Smooth muscle cell (in vitro differentiated cells): ENCODE measurements at regions not wholly inside any gene's neighbourhood (a gene's known extent, or its start where the extent isn't known, plus 50 kb on each side); places are given as distances from the start of the nearest gene placed in this dataset.
A peak's percentile ranks its signal among the peaks of the same experiment; 100 is the strongest.

Source experiments
- DNase-seq: peaks from one replicate; lab custom pipeline; 2025; ENCODE audit not compliant: unreplicated experiment; lab: John Stamatoyannopoulos, UW
- H2AFZ ChIP-seq: fragments of 200-600 bp; sonication (generic); 2 replicates; pipeline ENCODE4 v1.6.0; 2016; ENCODE audit warnings: antibody characterized with exemption, low read depth, mild to moderate bottlenecking
- H3F3A ChIP-seq: fragments of 200-600 bp; sonication (generic); 2 replicates; pipeline ENCODE4 v1.6.0; 2017; ENCODE audit warnings: antibody characterized with exemption, low read depth
- H3K27ac ChIP-seq: fragments of 200-600 bp; sonication (generic); 2 replicates; pipeline ENCODE4 v1.5.1; 2016; ENCODE audit warnings: low read depth, mild to moderate bottlenecking
- H3K27me3 ChIP-seq: fragments of 200-600 bp; sonication (generic); 2 replicates; pipeline ENCODE4 v1.6.1; 2016; ENCODE audit warnings: low read depth, mild to moderate bottlenecking
- H3K36me3 ChIP-seq: fragments of 200-600 bp; sonication (generic); 2 replicates; pipeline ENCODE4 v1.5.1; 2016; ENCODE audit warnings: low read depth
- H3K4me1 ChIP-seq: fragments of 200-600 bp; sonication (generic); 2 replicates; pipeline ENCODE4 v1.5.1; 2016; ENCODE audit warnings: low read depth
- H3K4me2 ChIP-seq: fragments of 200-600 bp; sonication (generic); 2 replicates; pipeline ENCODE4 v1.6.0; 2016; ENCODE audit warnings: mild to moderate bottlenecking
- H3K4me3 ChIP-seq: fragments of 200-600 bp; sonication (generic); 2 replicates; pipeline ENCODE4 v1.5.1; 2016; ENCODE audit warnings: mild to moderate bottlenecking
- H3K79me2 ChIP-seq: fragments of 200-600 bp; sonication (generic); 2 replicates; pipeline ENCODE4 v1.6.0; 2016; ENCODE audit warnings: low read depth, mild to moderate bottlenecking
- H3K9ac ChIP-seq: fragments of 200-600 bp; sonication (generic); 2 replicates; pipeline ENCODE4 v1.6.0; 2016; ENCODE audit warnings: low read depth
- H3K9me3 ChIP-seq: fragments of 200-600 bp; sonication (generic); replicated peaks from 2 replicates; pipeline ENCODE4 v1.5.1; 2016; ENCODE audit warnings: low read depth
- H4K20me1 ChIP-seq: fragments of 200-600 bp; sonication (generic); 2 replicates; pipeline ENCODE4 v1.6.0; 2016; ENCODE audit warnings: low read depth
- CTCF ChIP-seq: fragments of 200-600 bp; sonication (generic); IDR thresholded peaks from 2 replicates; pipeline ENCODE4 v1.5.1; 2017; ENCODE audit warnings: borderline replicate concordance, mild to moderate bottlenecking, antibody characterized with exemption; ENCODE audit not compliant: insufficient read depth, poor library complexity, severe bottlenecking
- WGBS: methylation state at CpG from one replicate; pipeline ENCODE4 v1.1.7; 2016; ENCODE audit warnings: low lambda C conversion rate; 5-methylcytosine and 5-hydroxymethylcytosine counted together

GRCh38 chr7:125363873-125364272 is 434.2 kb upstream of the POT1 start:
- 79% methylated on average over 4 of the region's 4 CpGs for WGBS
- Histone ChIP-seq H3K4me3 (no peak overlapping the region), H3K27ac (no peak overlapping the region), H3K9me3 (no peaks in the 10 kb centered on the region), H3K27me3 (no peaks in the 10 kb centered on the region), H3K9ac (no peak overlapping the region), H2AFZ (no peak overlapping the region), H4K20me1 (no peaks in the 10 kb centered on the region), H3K79me2 (no peaks in the 10 kb centered on the region), H3F3A (no peaks in the 10 kb centered on the region), H3K4me2 (no peak overlapping the region), H3K4me1 (no peaks in the 10 kb centered on the region), H3K36me3 (no peaks in the 10 kb centered on the region)
- no peak for TF ChIP-seq CTCF
- DNase-seq = no peak

GRCh38 chr7:125358551-125359167 is 429.0 kb upstream of the POT1 start:
- no peak overlapping the region for H2AFZ ChIP-seq
- no peak overlapping the region for H3K9ac ChIP-seq
- peak overlapping the region; percentile 69 for H3K4me2 ChIP-seq
- no peaks in the 10 kb centered on the region for H3K9me3 ChIP-seq
- H3K79me2 ChIP-seq = no peaks in the 10 kb centered on the region
- DNase-seq = no peak
- peak overlapping the region; percentile 49 for H3K27ac ChIP-seq
- no peaks in the 10 kb centered on the region for H3K36me3 ChIP-seq
- H3K4me3 ChIP-seq = no peak overlapping the region
- H4K20me1 ChIP-seq = no peaks in the 10 kb centered on the region
- WGBS = 26% methylated on average over 3 of the region's 3 CpGs
- no peaks in the 10 kb centered on the region for H3F3A ChIP-seq
- no peak for TF ChIP-seq CTCF
- no peaks in the 10 kb centered on the region for H3K27me3 ChIP-seq
- no peaks in the 10 kb centered on the region for H3K4me1 ChIP-seq

- no peak for DNase-seq
- no peaks in the 10 kb centered on the region for H3K27me3 ChIP-seq
- H3K36me3 ChIP-seq = no peaks in the 10 kb centered on the region
- no peaks in the 10 kb centered on the region for H3K9me3 ChIP-seq
- H3F3A ChIP-seq = no peaks in the 10 kb centered on the region
- no peaks in the 10 kb centered on the region for H3K4me1 ChIP-seq
- no peaks in the 10 kb centered on the region for H3K79me2 ChIP-seq
- H3K4me3 ChIP-seq = no peak overlapping the region
- H3K9ac ChIP-seq = no peak overlapping the region
- 94% methylated on average over 1 of the region's 1 CpG for WGBS
- H4K20me1 ChIP-seq = no peaks in the 10 kb centered on the region
- H2AFZ ChIP-seq = no peak overlapping the region
- TF ChIP-seq CTCF = no peak
- H3K27ac ChIP-seq = peak overlapping the region; percentile 49
- peak overlapping the region; percentile 69 for H3K4me2 ChIP-seq
Observed at GRCh38 chr7:125357676-125358455, 428.2 kb upstream of the POT1 start.

- Histone ChIP-seq H3K27ac (peak overlapping the region; percentile 74), H3K36me3 (no peaks in the 10 kb centered on the region), H4K20me1 (no peaks in the 10 kb centered on the region), H3K4me1 (no peaks in the 10 kb centered on the region), H3K27me3 (no peaks in the 10 kb centered on the region), H2AFZ (no peak overlapping the region), H3K4me2 (no peak overlapping the region), H3K9ac (no peak overlapping the region), H3K79me2 (no peaks in the 10 kb centered on the region), H3F3A (no peaks in the 10 kb centered on the region), H3K9me3 (no peaks in the 10 kb centered on the region), H3K4me3 (no peak overlapping the region)
- no peak for DNase-seq
- 48% methylated on average over 6 of the region's 6 CpGs for WGBS
- TF ChIP-seq CTCF = no peak
Observed at GRCh38 chr7:125355899-125356298, 426.3 kb upstream of the POT1 start.
